AG08396 (cell line): ENCODE measurements at regions not wholly inside any gene's neighbourhood (a gene's known extent, or its start where the extent isn't known, plus 50 kb on each side); places are given as distances from the start of the nearest gene placed in this dataset.

ENCODE experiments used
- DNase-seq: peaks from one replicate; pipeline ENCODE4 v3.0.0; 2012; ENCODE audit warnings: low spot score, mixed read lengths

GRCh38 chr6:126147291-126147815 is 161.0 kb downstream of the TRMT11 start:
- DNase-seq, result no peak

DNA sequence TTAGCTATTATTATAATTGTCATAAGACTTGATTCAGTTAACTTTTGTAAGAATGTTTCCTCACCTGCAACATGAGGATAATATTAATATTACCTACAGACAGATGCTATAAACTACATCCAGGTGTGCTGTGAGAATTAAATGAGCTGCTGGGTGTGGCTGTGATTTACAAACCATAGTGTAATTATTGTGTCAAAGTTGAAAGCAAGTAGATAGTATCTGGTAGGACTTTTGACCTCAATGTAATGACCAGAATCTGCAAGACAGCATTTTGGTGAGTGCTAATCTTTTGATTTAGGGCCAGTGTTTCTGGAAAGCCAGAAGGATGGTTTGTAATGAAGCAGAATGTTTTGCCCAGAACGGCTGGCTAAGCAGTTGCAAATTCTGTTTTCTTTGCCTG is 162.5 kb downstream of the TRMT11 start:
- no peak for DNase-seq

DNA sequence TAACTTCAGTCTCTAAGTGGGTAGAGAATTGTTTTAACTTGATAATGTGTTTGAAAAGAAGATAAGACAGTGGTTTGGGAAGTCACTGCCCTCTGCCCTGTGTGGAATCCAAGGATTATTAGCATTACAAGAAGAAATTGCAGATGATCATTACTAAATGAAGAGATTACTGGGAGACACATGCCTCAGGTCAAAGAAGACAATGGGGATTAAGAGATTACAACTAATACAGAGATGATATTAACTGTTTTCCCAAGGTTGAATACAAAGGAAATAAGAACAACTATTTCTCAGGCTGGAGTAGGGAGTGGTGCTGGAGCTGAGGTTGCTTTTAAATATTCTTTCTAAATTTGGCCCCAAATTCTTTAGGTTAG is 166.0 kb downstream of the TRMT11 start:
- DNase-seq, result no peak

DNA sequence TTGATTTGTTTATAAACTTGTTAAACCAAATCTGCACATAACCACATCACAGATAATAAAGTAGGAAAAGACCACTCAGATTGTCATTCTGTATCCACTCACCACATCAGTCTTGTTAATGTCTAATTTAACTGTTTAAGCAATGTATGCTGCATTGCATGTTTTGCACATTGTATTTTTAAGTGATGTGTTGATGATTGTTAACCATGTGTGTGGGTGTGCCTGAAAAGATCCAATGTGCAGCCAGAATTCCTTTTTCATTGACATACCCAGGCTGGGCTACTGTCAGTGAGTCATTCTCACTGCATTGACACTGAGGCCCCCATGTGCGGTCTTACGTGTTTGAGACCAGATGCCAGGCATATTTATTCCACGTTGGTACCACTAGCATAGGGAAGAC is 167.3 kb downstream of the TRMT11 start:
- peak; percentile 22 for DNase-seq

DNA sequence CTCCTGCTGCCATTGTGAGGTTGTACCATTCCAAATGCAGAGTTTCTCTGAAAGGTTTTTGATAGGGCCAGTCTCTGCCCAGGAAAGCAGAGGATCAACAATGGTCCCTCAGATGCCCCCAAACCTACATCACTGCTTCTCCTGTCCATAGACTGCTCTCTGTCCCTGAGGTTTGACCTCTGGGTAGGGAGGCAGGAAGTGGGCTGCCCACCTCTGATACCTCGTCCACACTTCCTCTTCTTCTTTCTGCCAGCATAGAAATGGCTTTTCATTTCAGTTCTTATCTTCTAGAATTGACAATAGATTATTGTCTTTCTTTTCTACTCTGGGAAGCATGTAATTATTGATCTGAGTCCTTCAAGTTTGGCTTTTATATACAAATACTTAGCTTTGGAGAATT is 170.6 kb downstream of the TRMT11 start:
- DNase-seq, result no peak

DNA sequence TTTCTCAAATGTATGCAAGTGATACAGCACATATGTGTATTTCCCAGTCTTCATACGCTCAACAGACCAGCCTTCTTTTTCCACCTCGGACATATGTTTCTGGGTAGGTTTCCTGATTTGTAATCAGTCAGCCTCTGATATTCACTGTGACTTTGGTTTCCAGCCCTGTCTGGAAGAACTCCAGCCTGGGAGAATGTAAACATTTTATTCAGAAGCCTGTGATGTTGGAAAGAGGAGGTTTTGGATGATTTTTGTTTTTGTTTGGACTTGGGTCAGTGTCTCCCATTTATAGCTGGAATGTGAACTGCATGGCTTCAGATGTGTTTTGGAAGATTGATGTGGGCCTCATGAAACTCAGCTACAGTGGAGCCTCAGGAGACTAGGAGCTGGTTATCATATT is 172.2 kb upstream of the CENPW start:
- DNase-seq, result peak; percentile 11

GRCh38 chr6:126170433-126170832 is 169.5 kb upstream of the CENPW start:
- DNase-seq, result no peak

DNA sequence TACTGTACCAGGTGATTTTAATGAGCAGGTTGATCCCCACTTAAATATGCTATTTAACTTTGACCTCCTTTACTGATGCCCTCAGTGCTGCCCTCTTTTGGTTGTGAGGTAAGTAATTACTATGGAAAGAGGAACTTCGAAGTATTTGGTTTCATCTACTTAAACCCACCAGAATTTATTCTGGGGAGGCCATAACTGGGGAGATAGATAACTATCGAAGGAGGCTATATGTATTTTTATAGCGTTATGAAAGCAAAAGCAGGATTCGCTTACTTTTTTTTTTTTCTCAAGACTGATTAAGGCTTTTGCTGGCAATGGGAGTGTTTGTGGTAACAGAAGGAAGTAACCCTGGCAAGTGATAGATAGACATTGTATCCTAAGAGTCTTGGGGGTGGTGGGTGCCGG is 168.9 kb upstream of the CENPW start:
- no peak for DNase-seq

GRCh38 chr6:126172131-126172530 is 167.8 kb upstream of the CENPW start:
- DNase-seq, result no peak

- no peak for DNase-seq
These were observed 166.7 kb upstream of the CENPW start for GRCh38 chr6:126173265-126173664.

DNA sequence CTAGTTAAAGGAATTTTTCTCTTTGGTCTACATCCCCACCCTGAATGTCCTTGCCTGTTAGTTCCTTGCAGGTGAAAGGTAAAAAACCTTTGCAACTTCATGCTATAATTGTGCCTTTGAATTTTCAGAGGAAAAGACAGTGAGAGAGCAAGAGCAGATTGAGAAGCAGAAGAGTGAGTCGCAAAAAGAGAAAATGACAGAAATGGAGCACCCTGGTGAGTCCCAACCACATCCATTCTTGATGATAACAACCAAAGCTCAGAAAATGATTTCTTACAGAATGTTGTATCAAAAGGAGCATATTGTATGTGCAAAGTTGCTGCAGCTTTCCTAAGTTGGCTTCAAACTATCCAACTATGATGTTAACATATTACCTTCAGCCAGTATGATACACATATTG is 165.2 kb upstream of the CENPW start:
- no peak for DNase-seq

DNA sequence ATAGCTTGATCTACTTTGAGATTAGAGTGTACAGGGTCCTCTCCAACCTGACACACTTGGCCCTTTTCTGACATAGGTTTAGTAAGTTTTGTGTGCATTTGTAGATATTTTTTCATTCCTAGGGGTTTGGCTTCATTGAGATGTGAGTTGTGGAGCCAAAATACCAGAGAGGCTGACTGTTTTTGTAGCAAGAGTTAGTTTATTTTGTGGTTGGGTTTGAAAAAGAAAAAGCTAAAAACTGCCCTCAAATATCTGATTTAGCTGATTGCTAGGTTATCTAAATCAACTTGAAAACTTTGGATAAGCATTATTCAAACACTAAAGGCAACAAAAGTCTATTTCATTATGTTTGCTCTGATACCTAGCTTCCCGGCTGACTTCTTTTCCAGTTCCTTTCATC is 164.7 kb upstream of the CENPW start:
- no peak for DNase-seq

- no peak for DNase-seq
These were observed 163.6 kb upstream of the CENPW start for GRCh38 chr6:126176282-126176681.

DNA sequence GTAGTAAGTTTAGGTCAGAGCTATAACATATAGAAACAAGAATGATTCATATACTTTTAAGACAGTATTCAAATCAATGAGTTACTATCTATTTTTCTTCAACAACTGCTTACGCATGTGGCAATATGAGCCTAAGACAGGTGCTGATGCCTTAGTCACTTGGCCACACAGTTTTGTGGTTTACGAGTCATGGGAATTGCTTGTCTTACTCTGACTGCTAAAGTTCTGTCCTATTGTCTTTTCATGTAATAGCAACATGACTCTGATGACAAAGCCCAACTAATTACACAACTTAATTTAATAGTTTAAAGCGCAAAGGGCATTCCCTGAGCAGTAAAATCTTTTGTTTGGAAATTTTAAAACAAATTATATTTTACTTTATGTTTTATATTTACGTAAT is 159.3 kb upstream of the CENPW start:
- peak; percentile 21 for DNase-seq

DNA sequence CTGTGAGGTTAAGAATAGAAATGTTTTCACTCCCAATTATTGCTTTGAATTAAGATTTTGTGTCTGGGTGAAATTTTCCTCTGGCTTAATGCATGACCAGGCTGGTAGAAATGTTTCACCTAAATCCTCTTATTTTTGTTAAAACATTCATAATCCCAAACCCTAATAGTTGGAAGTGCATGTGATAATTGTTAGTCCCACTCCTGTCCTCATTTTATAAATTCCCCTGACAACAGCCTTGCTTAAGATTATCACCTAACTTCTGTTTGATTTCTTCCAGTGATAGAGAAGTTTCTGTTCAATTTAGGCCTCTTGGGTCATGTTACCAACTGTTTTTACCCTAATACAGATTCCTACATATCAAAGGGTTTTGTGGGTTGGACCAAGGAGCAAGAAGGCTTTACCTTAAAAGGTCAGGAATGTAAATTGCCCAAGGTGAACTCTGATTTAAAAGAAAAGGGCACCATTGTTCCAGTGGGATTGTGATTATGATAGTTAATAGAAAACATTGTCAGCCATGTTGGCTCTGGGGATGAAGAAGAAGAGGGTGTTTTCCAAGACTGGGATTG is 158.7 kb upstream of the CENPW start:
- DNase-seq, result no peak

- no peak for DNase-seq
These were observed 158.0 kb upstream of the CENPW start for GRCh38 chr6:126181890-126182289.

DNA sequence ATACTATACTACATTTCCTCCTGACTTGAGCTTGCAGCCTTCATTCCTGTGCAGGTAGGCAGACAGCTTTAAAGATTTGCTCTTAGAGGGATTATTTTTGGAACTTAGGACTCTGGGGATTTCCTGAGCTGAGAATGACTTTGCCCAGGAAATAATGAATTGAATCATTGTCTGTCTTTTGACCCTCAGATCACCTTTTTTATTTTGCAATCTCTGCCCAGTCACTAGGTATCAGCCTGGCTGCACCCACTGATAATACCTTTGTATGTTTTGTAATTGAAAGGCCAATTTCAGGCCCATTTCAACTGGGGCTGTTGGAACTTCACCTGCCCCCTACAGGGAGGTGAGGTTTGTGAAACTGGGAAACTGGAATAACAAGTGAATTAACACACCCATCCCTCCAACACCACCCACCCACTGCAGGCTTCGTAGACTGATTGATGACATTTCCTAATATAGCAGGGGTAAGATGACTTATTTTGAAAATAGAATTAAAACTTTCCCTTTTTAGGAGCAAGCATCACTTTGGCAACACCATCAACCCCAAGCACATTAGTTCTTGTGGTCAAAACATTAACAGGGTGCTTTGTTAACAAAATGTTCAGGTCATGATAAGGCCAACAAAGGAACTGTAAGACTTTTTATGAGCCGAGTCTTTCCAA is 157.1 kb upstream of the CENPW start:
- no peak for DNase-seq

GRCh38 chr6:126185774-126186173 is 154.1 kb upstream of the CENPW start:
- no peak for DNase-seq

GRCh38 chr6:126188279-126188909 is 151.5 kb upstream of the CENPW start:
- no peak for DNase-seq

- DNase-seq, result no peak
These were observed 144.2 kb upstream of the CENPW start for GRCh38 chr6:126195625-126196236.

DNA sequence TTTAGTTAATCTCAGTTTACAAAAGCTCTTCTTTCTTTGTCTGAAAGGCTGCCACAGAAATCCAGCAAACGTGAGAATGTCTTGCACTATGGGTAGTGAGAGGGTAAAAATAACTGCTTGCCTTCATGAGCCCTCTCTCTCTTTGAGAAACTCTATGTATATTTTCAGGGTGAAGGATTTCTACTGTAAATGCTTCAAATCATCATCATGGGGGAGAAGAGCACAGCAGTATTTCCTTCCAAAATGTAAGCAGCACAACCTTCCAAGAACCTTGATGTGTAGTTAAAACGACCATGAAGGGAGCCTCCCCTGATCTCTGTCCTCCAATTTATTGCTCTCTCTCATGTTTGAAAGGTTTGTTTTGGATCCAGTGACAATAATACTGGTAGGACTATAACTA is 141.3 kb upstream of the CENPW start:
- DNase-seq, result no peak

- no peak for DNase-seq
These were observed 140.4 kb upstream of the CENPW start for GRCh38 chr6:126199466-126199865.

- DNase-seq, result no peak
These were observed 137.2 kb upstream of the CENPW start for GRCh38 chr6:126202707-126203106.
